ENCODE measurements at regions not wholly inside any gene's neighbourhood (a gene's known extent, or its start where the extent isn't known, plus 50 kb on each side); places are given as distances from the start of the nearest gene placed in this dataset.
"Not testable (repeated sequence)": the region's sequence is repeated elsewhere in the genome, so short reads cannot be mapped to it uniquely, and the experiment has no call there.

- no peaks in the 10 kb centered on the region for H3K9me3 ChIP-seq (ENCODE audit: control insufficient read depth, insufficient read depth, low read length)
- no peak overlapping the region for H3K9ac ChIP-seq (ENCODE audit: low read depth, low read length)
- H3K4me1 ChIP-seq (ENCODE audit: insufficient read depth, low read length) = peaks cover 19% of the 10 kb centered on the region; the same call in 1 of the 2 replicates
- H3K36me3 ChIP-seq (ENCODE audit: insufficient read depth, low read length) = no peaks in the 10 kb centered on the region
Measured at GRCh38 chr6:132060591-132060990, 109.4 kb upstream of the CCN2 start.

- Histone ChIP-seq H3K4me1 (ENCODE audit: insufficient read depth, low read length) (peaks cover 18% of the 10 kb centered on the region; the same call in 1 of the 2 replicates), H3K9me3 (ENCODE audit: control insufficient read depth, insufficient read depth, low read length) (no peaks in the 10 kb centered on the region), H3K36me3 (ENCODE audit: insufficient read depth, low read length) (no peaks in the 10 kb centered on the region), H3K9ac (ENCODE audit: low read depth, low read length) (no peak overlapping the region)
Measured at GRCh38 chr6:132058975-132059374, 107.8 kb upstream of the CCN2 start.

GRCh38 chr6:132054525-132054924 is 103.4 kb upstream of the CCN2 start:
- Histone ChIP-seq H3K4me1 (ENCODE audit: insufficient read depth, low read length) (no peaks in the 10 kb centered on the region), H3K9me3 (ENCODE audit: control insufficient read depth, insufficient read depth, low read length) (no peaks in the 10 kb centered on the region), H3K36me3 (ENCODE audit: insufficient read depth, low read length) (no peaks in the 10 kb centered on the region), H3K9ac (ENCODE audit: low read depth, low read length) (no peak overlapping the region)

GRCh38 chr6:132053511-132053910 is 102.3 kb upstream of the CCN2 start:
- Histone ChIP-seq H3K4me1 (ENCODE audit: insufficient read depth, low read length) (no peaks in the 10 kb centered on the region), H3K9ac (ENCODE audit: low read depth, low read length) (no peak overlapping the region), H3K9me3 (ENCODE audit: control insufficient read depth, insufficient read depth, low read length) (no peaks in the 10 kb centered on the region), H3K36me3 (ENCODE audit: insufficient read depth, low read length) (no peaks in the 10 kb centered on the region)

- Histone ChIP-seq H3K9me3 (ENCODE audit: control insufficient read depth, insufficient read depth, low read length) (no peaks in the 10 kb centered on the region), H3K9ac (ENCODE audit: low read depth, low read length) (no peak overlapping the region), H3K4me1 (ENCODE audit: insufficient read depth, low read length) (no peaks in the 10 kb centered on the region), H3K36me3 (ENCODE audit: insufficient read depth, low read length) (no peaks in the 10 kb centered on the region)
Measured at GRCh38 chr6:132052096-132052495, 100.9 kb upstream of the CCN2 start.

- Histone ChIP-seq H3K36me3 (ENCODE audit: insufficient read depth, low read length) (no peaks in the 10 kb centered on the region), H3K4me1 (ENCODE audit: insufficient read depth, low read length) (no peaks in the 10 kb centered on the region), H3K9ac (ENCODE audit: low read depth, low read length) (no peak overlapping the region), H3K9me3 (ENCODE audit: control insufficient read depth, insufficient read depth, low read length) (no peaks in the 10 kb centered on the region)
Measured at GRCh38 chr6:132045877-132046276, 94.7 kb upstream of the CCN2 start.

GRCh38 chr6:132043148-132043547 is 92.0 kb upstream of the CCN2 start:
- Histone ChIP-seq H3K4me1 (ENCODE audit: insufficient read depth, low read length) (no peaks in the 10 kb centered on the region), H3K9ac (ENCODE audit: low read depth, low read length) (no peak overlapping the region), H3K36me3 (ENCODE audit: insufficient read depth, low read length) (no peaks in the 10 kb centered on the region), H3K9me3 (ENCODE audit: control insufficient read depth, insufficient read depth, low read length) (no peaks in the 10 kb centered on the region)

- Histone ChIP-seq H3K9ac (ENCODE audit: low read depth, low read length) (no peak overlapping the region), H3K9me3 (ENCODE audit: control insufficient read depth, insufficient read depth, low read length) (no peaks in the 10 kb centered on the region), H3K4me1 (ENCODE audit: insufficient read depth, low read length) (no peaks in the 10 kb centered on the region), H3K36me3 (ENCODE audit: insufficient read depth, low read length) (no peaks in the 10 kb centered on the region)
Measured at GRCh38 chr6:132041706-132042105, 90.5 kb upstream of the CCN2 start.

GRCh38 chr6:132028029-132028428 is 76.9 kb upstream of the CCN2 start:
- Histone ChIP-seq H3K9me3 (ENCODE audit: control insufficient read depth, insufficient read depth, low read length) (no peaks in the 10 kb centered on the region), H3K4me1 (ENCODE audit: insufficient read depth, low read length) (peaks cover 20% of the 10 kb centered on the region), H3K36me3 (ENCODE audit: insufficient read depth, low read length) (no peaks in the 10 kb centered on the region), H3K9ac (ENCODE audit: low read depth, low read length) (no peak overlapping the region)

- Histone ChIP-seq H3K9me3 (ENCODE audit: control insufficient read depth, insufficient read depth, low read length) (no peaks in the 10 kb centered on the region), H3K9ac (ENCODE audit: low read depth, low read length) (no peak overlapping the region; the same call in 1 of the 2 replicates), H3K36me3 (ENCODE audit: insufficient read depth, low read length) (no peaks in the 10 kb centered on the region), H3K4me1 (ENCODE audit: insufficient read depth, low read length) (peaks cover 33% of the 10 kb centered on the region)
Measured at GRCh38 chr6:132025468-132025867, 74.3 kb upstream of the CCN2 start.

- Histone ChIP-seq H3K4me1 (ENCODE audit: insufficient read depth, low read length) (peaks cover 33% of the 10 kb centered on the region), H3K36me3 (ENCODE audit: insufficient read depth, low read length) (no peaks in the 10 kb centered on the region), H3K9me3 (ENCODE audit: control insufficient read depth, insufficient read depth, low read length) (no peaks in the 10 kb centered on the region), H3K9ac (ENCODE audit: low read depth, low read length) (no peak overlapping the region)
Measured at GRCh38 chr6:132023490-132023889, 72.3 kb upstream of the CCN2 start.

- peaks cover 33% of the 10 kb centered on the region for H3K4me1 ChIP-seq (ENCODE audit: insufficient read depth, low read length)
- no peaks in the 10 kb centered on the region for H3K9me3 ChIP-seq (ENCODE audit: control insufficient read depth, insufficient read depth, low read length)
- no peaks in the 10 kb centered on the region for H3K36me3 ChIP-seq (ENCODE audit: insufficient read depth, low read length)
- no peak overlapping the region for H3K9ac ChIP-seq (ENCODE audit: low read depth, low read length)
Measured at GRCh38 chr6:132021552-132022375, 70.6 kb upstream of the CCN2 start.

- not testable (repeated sequence) for H3K9ac ChIP-seq (ENCODE audit: low read depth, low read length); H3K9me3 ChIP-seq (ENCODE audit: control insufficient read depth, insufficient read depth, low read length); H3K36me3 ChIP-seq (ENCODE audit: insufficient read depth, low read length)
- peaks cover 28% of the 10 kb centered on the region for H3K4me1 ChIP-seq (ENCODE audit: insufficient read depth, low read length)
Measured at GRCh38 chr6:132020918-132021317, 69.7 kb upstream of the CCN2 start.

- Histone ChIP-seq H3K36me3 (ENCODE audit: insufficient read depth, low read length) (no peaks in the 10 kb centered on the region), H3K9ac (ENCODE audit: low read depth, low read length) (no peak overlapping the region), H3K9me3 (ENCODE audit: control insufficient read depth, insufficient read depth, low read length) (no peaks in the 10 kb centered on the region), H3K4me1 (ENCODE audit: insufficient read depth, low read length) (peaks cover 21% of the 10 kb centered on the region)
Measured at GRCh38 chr6:132020138-132020581, 69.0 kb upstream of the CCN2 start.

GRCh38 chr6:132019586-132019985 is 68.4 kb upstream of the CCN2 start:
- H3K9ac ChIP-seq (ENCODE audit: low read depth, low read length) = no peak overlapping the region
- no peaks in the 10 kb centered on the region for H3K9me3 ChIP-seq (ENCODE audit: control insufficient read depth, insufficient read depth, low read length)
- peaks cover 18% of the 10 kb centered on the region for H3K4me1 ChIP-seq (ENCODE audit: insufficient read depth, low read length)
- no peaks in the 10 kb centered on the region for H3K36me3 ChIP-seq (ENCODE audit: insufficient read depth, low read length)

Measured in ES-I3 (cell line).